ENCODE measurements at regions not wholly inside any gene's neighbourhood (a gene's known extent, or its start where the extent isn't known, plus 50 kb on each side); places are given as distances from the start of the nearest gene placed in this dataset.

GRCh38 chr4:31052519-31052918 lies 332.4 kb downstream of the PCDH7 start:
- Histone ChIP-seq H3K27me3 (ENCODE audit: control insufficient read depth, insufficient read depth, low read length) (no peaks in the 10 kb centered on the region), H3K4me2 (ENCODE audit: extremely low read depth, insufficient read depth, low read length) (no peak overlapping the region), H3K79me2 (ENCODE audit: control insufficient read depth, insufficient read depth, low read length) (no peaks in the 10 kb centered on the region), H2AFZ (ENCODE audit: low read length) (no peak overlapping the region), H3K27ac (ENCODE audit: insufficient read depth, low read length) (no peak overlapping the region), H3K9ac (ENCODE audit: insufficient read depth, low read length) (no peak overlapping the region), H3K36me3 (ENCODE audit: control insufficient read depth, insufficient read depth, low read length) (no peaks in the 10 kb centered on the region), H4K20me1 (ENCODE audit: control insufficient read depth, extremely low read depth, insufficient read depth, low read length) (no peaks in the 10 kb centered on the region), H3K4me1 (ENCODE audit: control insufficient read depth, extremely low read depth, insufficient read depth, low read length) (no peaks in the 10 kb centered on the region), H3K9me3 (ENCODE audit: control insufficient read depth, insufficient read depth, low read depth, low read length) (no peaks in the 10 kb centered on the region), H3K4me3 (replicated peaks in 1 of 4; ENCODE audit: control extremely low read depth in 1 of 4, insufficient read depth in 1 of 4, low read depth in 3 of 4, low read length in 4 of 4) (no peak overlapping the region)
- TF ChIP-seq CTCF (conservative IDR thresholded peaks at IDR 0.05 in 1 of 2, IDR thresholded peaks at IDR 0.05 in 1 of 2; ENCODE audit: low read depth in 1 of 2, low read length in 2 of 2) (no peak), EZH2 (IDR thresholded peaks at IDR 0.05; ENCODE audit: low read length, missing control alignments) (no peak)
- no peak for DNase-seq (ENCODE audit: low read depth in 2 of 2)

GRCh38 chr4:31053451-31053850 lies 333.3 kb downstream of the PCDH7 start:
- Histone ChIP-seq H3K27me3 (ENCODE audit: control insufficient read depth, insufficient read depth, low read length) (no peaks in the 10 kb centered on the region), H4K20me1 (ENCODE audit: control insufficient read depth, extremely low read depth, insufficient read depth, low read length) (no peaks in the 10 kb centered on the region), H3K4me3 (replicated peaks in 1 of 4; ENCODE audit: control extremely low read depth in 1 of 4, insufficient read depth in 1 of 4, low read depth in 3 of 4, low read length in 4 of 4) (no peak overlapping the region), H3K36me3 (ENCODE audit: control insufficient read depth, insufficient read depth, low read length) (no peaks in the 10 kb centered on the region), H2AFZ (ENCODE audit: low read length) (no peak overlapping the region), H3K9me3 (ENCODE audit: control insufficient read depth, insufficient read depth, low read depth, low read length) (no peaks in the 10 kb centered on the region), H3K4me1 (ENCODE audit: control insufficient read depth, extremely low read depth, insufficient read depth, low read length) (no peaks in the 10 kb centered on the region), H3K27ac (ENCODE audit: insufficient read depth, low read length) (no peak overlapping the region), H3K9ac (ENCODE audit: insufficient read depth, low read length) (no peak overlapping the region), H3K79me2 (ENCODE audit: control insufficient read depth, insufficient read depth, low read length) (no peaks in the 10 kb centered on the region), H3K4me2 (ENCODE audit: extremely low read depth, insufficient read depth, low read length) (no peak overlapping the region)
- TF ChIP-seq EZH2 (IDR thresholded peaks at IDR 0.05; ENCODE audit: low read length, missing control alignments) (no peak), CTCF (conservative IDR thresholded peaks at IDR 0.05 in 1 of 2, IDR thresholded peaks at IDR 0.05 in 1 of 2; ENCODE audit: low read depth in 1 of 2, low read length in 2 of 2) (no peak)
- peak in 1 of 2 donors; percentile 20 for DNase-seq (ENCODE audit: low read depth in 2 of 2)

GRCh38 chr4:31054295-31054694 lies 334.1 kb downstream of the PCDH7 start:
- H3K27ac ChIP-seq (ENCODE audit: insufficient read depth, low read length): no peak overlapping the region
- H3K79me2 ChIP-seq (ENCODE audit: control insufficient read depth, insufficient read depth, low read length): no peaks in the 10 kb centered on the region
- no peak for DNase-seq (ENCODE audit: low read depth in 2 of 2)
- H3K27me3 ChIP-seq (ENCODE audit: control insufficient read depth, insufficient read depth, low read length): no peaks in the 10 kb centered on the region
- no peak overlapping the region for H3K9ac ChIP-seq (ENCODE audit: insufficient read depth, low read length)
- no peak overlapping the region for H3K4me3 ChIP-seq (replicated peaks in 1 of 4; ENCODE audit: control extremely low read depth in 1 of 4, insufficient read depth in 1 of 4, low read depth in 3 of 4, low read length in 4 of 4)
- H4K20me1 ChIP-seq (ENCODE audit: control insufficient read depth, extremely low read depth, insufficient read depth, low read length): no peaks in the 10 kb centered on the region
- H2AFZ ChIP-seq (ENCODE audit: low read length): no peak overlapping the region
- TF ChIP-seq EZH2 (IDR thresholded peaks at IDR 0.05; ENCODE audit: low read length, missing control alignments) (no peak), CTCF (conservative IDR thresholded peaks at IDR 0.05 in 1 of 2, IDR thresholded peaks at IDR 0.05 in 1 of 2; ENCODE audit: low read depth in 1 of 2, low read length in 2 of 2) (no peak)
- no peaks in the 10 kb centered on the region for H3K9me3 ChIP-seq (ENCODE audit: control insufficient read depth, insufficient read depth, low read depth, low read length)
- H3K4me1 ChIP-seq (ENCODE audit: control insufficient read depth, extremely low read depth, insufficient read depth, low read length): no peaks in the 10 kb centered on the region
- no peak overlapping the region for H3K4me2 ChIP-seq (ENCODE audit: extremely low read depth, insufficient read depth, low read length)
- H3K36me3 ChIP-seq (ENCODE audit: control insufficient read depth, insufficient read depth, low read length): no peaks in the 10 kb centered on the region

Measured in fibroblast of lung (primary cell).